ENCODE measurements at regions not wholly inside any gene's neighbourhood (a gene's known extent, or its start where the extent isn't known, plus 50 kb on each side); places are given as distances from the start of the nearest gene placed in this dataset.

DNA sequence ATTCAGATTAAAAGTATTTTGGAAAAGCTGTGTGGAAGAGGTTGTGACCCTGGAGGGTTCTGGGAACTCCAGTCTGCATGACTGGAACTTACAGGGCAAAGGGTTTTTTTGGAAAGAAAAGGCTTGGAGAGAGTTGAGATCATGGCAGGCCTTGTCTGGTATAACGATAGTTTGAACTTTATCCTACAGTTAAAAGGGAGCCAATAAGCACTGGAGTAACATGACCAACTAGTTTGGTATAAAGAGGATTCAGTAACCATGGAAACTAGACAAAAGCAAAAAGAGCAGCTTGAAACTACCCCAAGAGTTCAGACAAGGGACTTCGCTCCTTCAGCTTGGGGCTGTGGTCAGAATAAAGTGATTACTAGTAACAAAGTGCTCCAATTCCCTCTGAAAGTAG, 151.2 kb upstream of the TMCO5A start:
- TF ChIP-seq POLR2AphosphoS5 (IDR thresholded peaks at IDR 0.05) = no peak
- TF ChIP-seq, protein P1, sequence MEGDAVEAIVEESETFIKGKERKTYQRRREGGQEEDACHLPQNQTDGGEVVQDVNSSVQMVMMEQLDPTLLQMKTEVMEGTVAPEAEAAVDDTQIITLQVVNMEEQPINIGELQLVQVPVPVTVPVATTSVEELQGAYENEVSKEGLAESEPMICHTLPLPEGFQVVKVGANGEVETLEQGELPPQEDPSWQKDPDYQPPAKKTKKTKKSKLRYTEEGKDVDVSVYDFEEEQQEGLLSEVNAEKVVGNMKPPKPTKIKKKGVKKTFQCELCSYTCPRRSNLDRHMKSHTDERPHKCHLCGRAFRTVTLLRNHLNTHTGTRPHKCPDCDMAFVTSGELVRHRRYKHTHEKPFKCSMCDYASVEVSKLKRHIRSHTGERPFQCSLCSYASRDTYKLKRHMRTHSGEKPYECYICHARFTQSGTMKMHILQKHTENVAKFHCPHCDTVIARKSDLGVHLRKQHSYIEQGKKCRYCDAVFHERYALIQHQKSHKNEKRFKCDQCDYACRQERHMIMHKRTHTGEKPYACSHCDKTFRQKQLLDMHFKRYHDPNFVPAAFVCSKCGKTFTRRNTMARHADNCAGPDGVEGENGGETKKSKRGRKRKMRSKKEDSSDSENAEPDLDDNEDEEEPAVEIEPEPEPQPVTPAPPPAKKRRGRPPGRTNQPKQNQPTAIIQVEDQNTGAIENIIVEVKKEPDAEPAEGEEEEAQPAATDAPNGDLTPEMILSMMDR (IDR thresholded peaks at IDR 0.05) = no peak
